ENCODE measurements at regions not wholly inside any gene's neighbourhood (a gene's known extent, or its start where the extent isn't known, plus 50 kb on each side); places are given as distances from the start of the nearest gene placed in this dataset.

DNA sequence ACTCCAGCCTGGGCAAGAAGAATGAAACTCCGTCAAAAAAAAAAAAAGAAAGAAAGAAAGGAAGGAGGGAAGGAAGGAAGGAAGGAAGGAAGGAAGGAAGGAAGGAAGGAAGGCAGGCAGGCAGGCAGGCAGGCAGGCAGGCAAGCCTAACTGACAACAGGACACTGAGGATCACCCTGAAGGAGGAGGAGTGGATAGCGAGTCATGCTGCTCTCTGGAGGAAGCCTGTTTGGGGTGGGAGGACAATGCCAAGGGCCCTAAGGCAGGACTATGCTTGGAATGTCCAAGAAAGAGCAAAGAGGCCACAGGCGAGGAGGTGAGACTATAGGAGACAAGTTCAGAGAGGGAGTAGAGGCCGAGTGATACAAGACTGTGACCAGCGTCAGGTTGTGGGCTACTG, 107.0 kb upstream of the PARD3 start:
- WGBS (ENCODE audit: insufficient coverage), result 92% methylated on average over 5 of the region's 5 CpGs
- POLR2A ChIA-PET, result no interaction called here

GRCh38 chr10:34920578-34920977, 105.5 kb upstream of the PARD3 start:
- H2AFZ ChIP-seq (ENCODE audit: insufficient read depth, low read depth, low read length, poor library complexity, severe bottlenecking), result no peak overlapping the region
- no peak for TF ChIP-seq CTCF (IDR thresholded peaks at IDR 0.05)
- TF ChIP-seq EZH2 (IDR thresholded peaks at IDR 0.05; ENCODE audit: borderline replicate concordance, insufficient read depth, low read depth, low read length, poor library complexity, severe bottlenecking), result no peak
- DNase-seq (no peak), ATAC-seq (ENCODE audit: low read depth) (no peak)
- no CpG with 5 or more reads among the region's 1 CpG for WGBS (ENCODE audit: insufficient coverage)
- H3K4me3 ChIP-seq (ENCODE audit: control extremely low read depth in 1 of 5, extremely low read depth in 1 of 5, insufficient read depth in 1 of 5, low read depth in 2 of 5, low read length in 4 of 5), result no peak overlapping the region
- no peak overlapping the region for H3K4me2 ChIP-seq (replicated peaks; ENCODE audit: low read depth, low read length, poor library complexity, severe bottlenecking)
- H3K9ac ChIP-seq (ENCODE audit: low read length), result no peak overlapping the region
- no peaks in the 10 kb centered on the region for H3K4me1 ChIP-seq (ENCODE audit: control insufficient read depth in 2 of 2, insufficient read depth in 2 of 2, low read length in 2 of 2)
- no peaks in the 10 kb centered on the region for H3K79me2 ChIP-seq (ENCODE audit: control insufficient read depth, insufficient read depth, low read length)
- H3K36me3 ChIP-seq (replicated peaks in 1 of 2; ENCODE audit: control extremely low read depth in 1 of 2, control insufficient read depth in 1 of 2, extremely low read depth in 1 of 2, insufficient read depth in 2 of 2, low read length in 1 of 2), result no peaks in the 10 kb centered on the region
- Mint-ChIP-seq H3K27me3 (no peaks in the 10 kb centered on the region), H3K27ac (no peak overlapping the region), H3K9me3 (ENCODE audit: insufficient read depth) (no peaks in the 10 kb centered on the region), H3K4me3 (no peak overlapping the region), H3K4me1 (no peaks in the 10 kb centered on the region)
- intact Hi-C loops (cut with micrococcal nuclease), result no loop called here
- H3K9me3 ChIP-seq (ENCODE audit: control extremely low read depth in 1 of 3, control insufficient read depth in 2 of 3, insufficient read depth in 1 of 3, low read length in 2 of 3), result peaks cover 1 to 10% (median 5%) of the 10 kb centered on the region in 3 donors
- CTCF ChIA-PET, result no interaction called here
- POLR2A ChIA-PET, result no interaction called here
- no peaks in the 10 kb centered on the region for H3K27me3 ChIP-seq (replicated peaks in 1 of 4; ENCODE audit: control extremely low read depth in 1 of 4, control insufficient read depth in 3 of 4, insufficient read depth in 4 of 4, low read length in 3 of 4)
- H3K27ac ChIP-seq (ENCODE audit: low read length in 2 of 2), result no peak overlapping the region
- no peaks in the 10 kb centered on the region for H4K20me1 ChIP-seq (ENCODE audit: control insufficient read depth, insufficient read depth, low read length, poor library complexity, severe bottlenecking)

More for the DNA sequence above, 107.0 kb upstream of the PARD3 start:
- Histone ChIP-seq H3K79me2 (ENCODE audit: control insufficient read depth, insufficient read depth, low read length) (no peaks in the 10 kb centered on the region), H3K9me3 (ENCODE audit: control extremely low read depth in 1 of 3, control insufficient read depth in 2 of 3, insufficient read depth in 1 of 3, low read length in 2 of 3) (peaks cover 1 to 16% (median 5%) of the 10 kb centered on the region in 3 donors), H3K27ac (ENCODE audit: low read length in 2 of 2) (no peak overlapping the region), H3K4me3 (ENCODE audit: control extremely low read depth in 1 of 5, extremely low read depth in 1 of 5, insufficient read depth in 1 of 5, low read depth in 2 of 5, low read length in 4 of 5) (no peak overlapping the region), H3K4me2 (replicated peaks; ENCODE audit: low read depth, low read length, poor library complexity, severe bottlenecking) (no peak overlapping the region), H3K4me1 (ENCODE audit: control insufficient read depth in 2 of 2, insufficient read depth in 2 of 2, low read length in 2 of 2) (no peaks in the 10 kb centered on the region), H3K36me3 (replicated peaks in 1 of 2; ENCODE audit: control extremely low read depth in 1 of 2, control insufficient read depth in 1 of 2, extremely low read depth in 1 of 2, insufficient read depth in 2 of 2, low read length in 1 of 2) (no peaks in the 10 kb centered on the region), H4K20me1 (ENCODE audit: control insufficient read depth, insufficient read depth, low read length, poor library complexity, severe bottlenecking) (no peaks in the 10 kb centered on the region), H3K9ac (ENCODE audit: low read length) (no peak overlapping the region), H3K27me3 (replicated peaks in 1 of 4; ENCODE audit: control extremely low read depth in 1 of 4, control insufficient read depth in 3 of 4, insufficient read depth in 4 of 4, low read length in 3 of 4) (no peaks in the 10 kb centered on the region), H2AFZ (ENCODE audit: insufficient read depth, low read depth, low read length, poor library complexity, severe bottlenecking) (no peak overlapping the region)
- ATAC-seq (ENCODE audit: low read depth) (no peak), DNase-seq (no peak)
- TF ChIP-seq EZH2 (IDR thresholded peaks at IDR 0.05; ENCODE audit: borderline replicate concordance, insufficient read depth, low read depth, low read length, poor library complexity, severe bottlenecking) (no peak), CTCF (IDR thresholded peaks at IDR 0.05) (no peak)
- Mint-ChIP-seq H3K4me1 (no peaks in the 10 kb centered on the region), H3K4me3 (no peak overlapping the region), H3K9me3 (ENCODE audit: insufficient read depth) (no peaks in the 10 kb centered on the region), H3K27ac (no peak overlapping the region), H3K27me3 (no peaks in the 10 kb centered on the region)
- intact Hi-C loops (cut with micrococcal nuclease), result no loop called here
- CTCF ChIA-PET, result no interaction called here

All from B cell (primary cell).